Vagina (tissue), 2 donors: ENCODE measurements at regions not wholly inside any gene's neighbourhood (a gene's known extent, or its start where the extent isn't known, plus 50 kb on each side); places are given as distances from the start of the nearest gene placed in this dataset.

Experiments used
- POLR2A ChIP-seq, 2 donors: fragments of 450-650 bp; IDR thresholded peaks; one replicate each; pipeline ENCODE4 v1.6.1; 2017; ENCODE audit warnings: antibody characterized with exemption in 2 of 2, mild to moderate bottlenecking in 2 of 2, moderate library complexity in 2 of 2
- TF ChIP-seq, protein P1 (sequence below), 3 experiments: fragments of 450-650 bp in 2 of 3; fragments of 200-600 bp in 1 of 3; sonication (generic) in 1 of 3; IDR thresholded peaks; one replicate each; pipeline ENCODE4 v1.5.1; 2017 to 2019; ENCODE audit warnings: antibody characterized with exemption in 3 of 3, mild to moderate bottlenecking in 2 of 3, moderate library complexity in 2 of 3

DNA sequence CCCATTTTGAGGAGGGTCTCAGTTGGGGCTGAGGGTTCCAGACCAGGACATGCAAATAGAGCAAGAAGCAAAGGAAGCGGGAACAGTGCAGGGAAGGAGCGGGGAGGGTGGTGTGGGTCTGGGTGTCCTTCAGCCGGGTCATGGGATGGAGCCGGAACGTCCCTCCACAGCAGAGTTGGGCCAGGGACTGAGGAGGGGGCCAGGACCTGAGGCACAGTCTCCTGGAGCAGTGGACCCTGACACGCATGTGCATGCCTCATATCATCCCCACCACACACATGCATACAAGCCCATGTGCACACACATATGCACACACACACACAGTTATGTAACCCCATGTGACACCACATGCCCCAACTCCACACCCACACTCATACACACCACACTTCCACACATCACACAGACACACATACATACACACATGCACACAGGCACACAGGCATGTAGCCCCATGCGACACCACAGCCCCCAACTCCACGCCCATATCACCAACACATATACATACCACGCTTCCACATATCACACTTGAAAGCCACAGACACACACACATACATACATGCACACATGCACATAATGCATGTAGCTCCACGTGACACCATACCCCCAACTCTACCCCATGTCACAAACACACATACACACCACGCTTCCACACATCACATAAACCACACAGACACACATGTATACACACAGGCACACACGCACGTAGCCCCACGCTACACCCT, 1026.6 kb downstream of the BRD1 start:
- TF ChIP-seq, protein P1, sequence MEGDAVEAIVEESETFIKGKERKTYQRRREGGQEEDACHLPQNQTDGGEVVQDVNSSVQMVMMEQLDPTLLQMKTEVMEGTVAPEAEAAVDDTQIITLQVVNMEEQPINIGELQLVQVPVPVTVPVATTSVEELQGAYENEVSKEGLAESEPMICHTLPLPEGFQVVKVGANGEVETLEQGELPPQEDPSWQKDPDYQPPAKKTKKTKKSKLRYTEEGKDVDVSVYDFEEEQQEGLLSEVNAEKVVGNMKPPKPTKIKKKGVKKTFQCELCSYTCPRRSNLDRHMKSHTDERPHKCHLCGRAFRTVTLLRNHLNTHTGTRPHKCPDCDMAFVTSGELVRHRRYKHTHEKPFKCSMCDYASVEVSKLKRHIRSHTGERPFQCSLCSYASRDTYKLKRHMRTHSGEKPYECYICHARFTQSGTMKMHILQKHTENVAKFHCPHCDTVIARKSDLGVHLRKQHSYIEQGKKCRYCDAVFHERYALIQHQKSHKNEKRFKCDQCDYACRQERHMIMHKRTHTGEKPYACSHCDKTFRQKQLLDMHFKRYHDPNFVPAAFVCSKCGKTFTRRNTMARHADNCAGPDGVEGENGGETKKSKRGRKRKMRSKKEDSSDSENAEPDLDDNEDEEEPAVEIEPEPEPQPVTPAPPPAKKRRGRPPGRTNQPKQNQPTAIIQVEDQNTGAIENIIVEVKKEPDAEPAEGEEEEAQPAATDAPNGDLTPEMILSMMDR (IDR thresholded peaks at IDR 0.05), result no peak
- no peak for TF ChIP-seq POLR2A (IDR thresholded peaks at IDR 0.05)
